Activated B cell treated with CpG ODN at 0.5 μM for 24 hours (primary cell): ENCODE measurements at regions not wholly inside any gene's neighbourhood (a gene's known extent, or its start where the extent isn't known, plus 50 kb on each side); places are given as distances from the start of the nearest gene placed in this dataset.

Experiments
- ATAC-seq: fragments of 200-7000 bp; cut with Tn5 transposase; one replicate; pipeline ENCODE4 v1.10.0; 2021; ENCODE audit warnings: low read depth, mild to moderate bottlenecking, moderate library complexity
- CTCF ChIA-PET: fragments of 350-600 bp; sonication (Branson Sonifier 250); formaldehyde crosslinking; loops from one replicate; lab custom pipeline; 2021; ENCODE audit warnings: antibody characterized with exemption; lab: Charles Lee
- POLR2A ChIA-PET: fragments of 350-600 bp; sonication (Branson Sonifier 250); formaldehyde crosslinking; loops from one replicate; lab custom pipeline; 2021; ENCODE audit warnings: antibody characterized with exemption; lab: Charles Lee
- DNase-seq: peaks from one replicate; pipeline ENCODE4 v3.0.0; 2022
- H3K27ac Mint-ChIP-seq: one replicate; pipeline ENCODE4 v1.8.0; 2020; ENCODE audit warnings: mixed read lengths
- H3K27me3 Mint-ChIP-seq: one replicate; pipeline ENCODE4 v1.8.0; 2021; ENCODE audit warnings: mixed read lengths
- H3K36me3 Mint-ChIP-seq: one replicate; pipeline ENCODE4 v1.8.0; 2021; ENCODE audit warnings: low read depth, mixed read lengths
- H3K4me1 Mint-ChIP-seq: one replicate; pipeline ENCODE4 v1.8.0; 2021; ENCODE audit warnings: mixed read lengths
- H3K4me3 Mint-ChIP-seq: one replicate; pipeline ENCODE4 v1.8.0; 2020; ENCODE audit warnings: mild to moderate bottlenecking, mixed read lengths
- H3K9me3 Mint-ChIP-seq: one replicate; pipeline ENCODE4 v1.8.0; 2020; ENCODE audit warnings: mixed read lengths
- intact Hi-C: fragments of 100-400 bp; cut with micrococcal nuclease; formaldehyde crosslinking; loops from one replicate; pipeline ENCODE4 v1.15.1; 2024
- TF ChIP-seq, protein P1 (sequence below): fragments of 200-600 bp; IDR thresholded peaks from one replicate; pipeline ENCODE4 v1.8.0; 2022; ENCODE audit warnings: antibody characterized with exemption, mild to moderate bottlenecking

DNA sequence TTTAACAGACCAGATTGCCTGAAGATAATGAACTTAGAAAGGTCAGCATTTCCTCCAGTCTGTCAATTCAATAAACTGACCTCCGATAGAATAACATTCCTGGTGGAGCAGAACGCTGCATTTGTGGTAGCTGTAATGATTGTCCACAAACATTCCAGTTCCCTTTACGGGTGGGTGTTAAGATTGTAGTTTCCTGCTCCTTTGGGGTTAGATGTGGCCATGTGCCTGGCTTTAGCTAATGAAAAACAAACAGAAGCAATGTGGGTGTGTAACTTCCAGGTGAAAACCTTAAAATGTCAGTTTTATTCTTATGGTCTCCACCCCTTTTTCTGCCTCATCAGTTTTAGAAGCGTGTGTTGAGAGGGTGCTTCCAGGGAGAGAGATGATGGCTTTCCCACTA lies 217.3 kb upstream of the CRY1 start:
- Mint-ChIP-seq H3K27me3 (peaks cover 37% of the 10 kb centered on the region), H3K4me1 (peaks cover 14% of the 10 kb centered on the region), H3K9me3 (peaks cover 4% of the 10 kb centered on the region), H3K27ac (no peak overlapping the region), H3K36me3 (no peaks in the 10 kb centered on the region), H3K4me3 (no peak overlapping the region)
- DNase-seq (no peak), ATAC-seq (no peak)
- intact Hi-C loops = no loop called here
- ChIA-PET CTCF (no interaction called here), POLR2A (no interaction called here)
- TF ChIP-seq, protein P1, sequence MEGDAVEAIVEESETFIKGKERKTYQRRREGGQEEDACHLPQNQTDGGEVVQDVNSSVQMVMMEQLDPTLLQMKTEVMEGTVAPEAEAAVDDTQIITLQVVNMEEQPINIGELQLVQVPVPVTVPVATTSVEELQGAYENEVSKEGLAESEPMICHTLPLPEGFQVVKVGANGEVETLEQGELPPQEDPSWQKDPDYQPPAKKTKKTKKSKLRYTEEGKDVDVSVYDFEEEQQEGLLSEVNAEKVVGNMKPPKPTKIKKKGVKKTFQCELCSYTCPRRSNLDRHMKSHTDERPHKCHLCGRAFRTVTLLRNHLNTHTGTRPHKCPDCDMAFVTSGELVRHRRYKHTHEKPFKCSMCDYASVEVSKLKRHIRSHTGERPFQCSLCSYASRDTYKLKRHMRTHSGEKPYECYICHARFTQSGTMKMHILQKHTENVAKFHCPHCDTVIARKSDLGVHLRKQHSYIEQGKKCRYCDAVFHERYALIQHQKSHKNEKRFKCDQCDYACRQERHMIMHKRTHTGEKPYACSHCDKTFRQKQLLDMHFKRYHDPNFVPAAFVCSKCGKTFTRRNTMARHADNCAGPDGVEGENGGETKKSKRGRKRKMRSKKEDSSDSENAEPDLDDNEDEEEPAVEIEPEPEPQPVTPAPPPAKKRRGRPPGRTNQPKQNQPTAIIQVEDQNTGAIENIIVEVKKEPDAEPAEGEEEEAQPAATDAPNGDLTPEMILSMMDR = no peak

DNA sequence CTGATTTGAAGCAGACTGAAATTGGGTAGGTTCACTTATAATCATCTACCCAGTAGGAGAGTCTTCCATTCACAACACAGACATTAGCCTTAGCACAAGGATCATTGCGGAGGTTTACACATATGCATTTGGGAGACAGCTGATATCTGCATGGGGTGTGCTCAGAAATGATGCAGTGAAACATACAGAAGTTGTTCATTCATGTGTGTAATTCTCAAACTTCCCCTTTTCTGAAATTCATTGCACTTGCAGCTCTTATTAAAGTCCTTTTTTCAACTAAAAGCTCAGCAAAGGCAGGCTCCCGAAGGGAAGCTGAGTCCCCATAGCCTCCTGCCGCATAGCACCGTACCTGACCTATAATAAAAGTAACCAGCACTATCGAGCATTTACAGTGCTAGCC lies 218.3 kb upstream of the CRY1 start:
- Mint-ChIP-seq H3K27me3 (peaks cover 39% of the 10 kb centered on the region), H3K27ac (no peak overlapping the region), H3K4me1 (peaks cover 14% of the 10 kb centered on the region), H3K9me3 (peaks cover 4% of the 10 kb centered on the region), H3K36me3 (no peaks in the 10 kb centered on the region), H3K4me3 (peak overlapping the region; percentile 5)
- no peak for ATAC-seq
- POLR2A ChIA-PET = no interaction called here
- TF ChIP-seq, protein P1 = no peak
- intact Hi-C loops = no loop called here
- DNase-seq = no peak
- CTCF ChIA-PET = no interaction called here

DNA sequence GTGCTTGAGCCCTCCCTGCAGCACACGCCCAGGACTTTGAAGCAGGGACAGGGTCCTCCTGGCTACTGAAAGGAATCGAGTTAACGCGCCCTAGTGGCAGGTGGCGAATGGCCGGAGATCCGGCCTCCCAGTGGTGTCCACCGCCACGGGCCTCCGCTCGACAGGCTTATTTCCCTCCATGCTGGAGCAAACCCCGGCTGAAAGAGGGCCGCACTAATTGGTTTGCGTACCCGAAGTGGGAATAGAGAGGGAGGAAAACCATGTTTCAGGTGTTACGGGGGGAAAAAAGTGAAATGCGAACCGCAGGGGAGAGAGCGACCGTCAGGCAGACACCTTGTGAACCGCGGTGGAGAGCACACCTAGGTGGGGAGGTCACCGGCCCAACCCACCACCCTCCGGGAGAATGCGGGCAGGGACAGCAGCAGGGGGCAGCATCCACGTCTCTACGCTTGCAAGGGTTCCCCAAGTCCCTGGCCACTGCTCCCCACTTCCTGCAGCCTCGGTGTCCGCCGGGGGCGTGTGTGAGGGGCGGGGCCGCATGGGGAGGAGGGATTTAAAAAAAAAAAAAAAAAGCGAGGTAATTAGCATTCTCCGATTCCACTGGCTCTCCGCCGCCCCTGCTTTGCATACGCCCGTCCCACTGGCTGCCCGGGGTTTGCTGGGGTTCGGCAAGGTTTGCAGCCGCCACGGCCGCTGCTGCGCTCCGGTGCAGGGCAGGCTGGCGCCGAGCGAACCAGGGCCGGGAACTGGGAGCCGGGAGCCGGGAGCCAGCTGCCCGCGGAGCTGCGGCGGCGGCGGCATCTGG lies 224.6 kb upstream of the CRY1 start:
- Mint-ChIP-seq H3K27ac (no peak overlapping the region), H3K4me1 (peaks cover 35% of the 10 kb centered on the region), H3K9me3 (no peaks in the 10 kb centered on the region), H3K27me3 (peaks cover 50% of the 10 kb centered on the region), H3K36me3 (no peaks in the 10 kb centered on the region), H3K4me3 (peak overlapping the region; percentile 67)
- TF ChIP-seq, protein P1 = no peak
- DNase-seq (peak; percentile 21), ATAC-seq (peak; percentile 82)
- POLR2A ChIA-PET = no interaction called here
- intact Hi-C loops = no loop called here
- CTCF ChIA-PET = no interaction called here

DNA sequence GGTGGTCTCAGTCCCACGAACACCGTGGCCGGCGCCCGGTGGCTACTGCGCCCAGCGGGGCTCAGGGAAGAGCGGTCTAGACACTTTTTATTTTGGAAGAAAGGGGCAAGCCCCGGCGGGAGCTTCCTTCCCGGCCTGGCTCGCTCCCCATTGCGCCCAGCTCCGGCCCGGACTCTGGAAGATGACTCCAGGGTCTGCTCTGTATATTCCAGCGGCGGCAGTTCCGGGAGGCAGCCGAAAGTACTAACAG lies 225.1 kb upstream of the CRY1 start:
- POLR2A ChIA-PET = no interaction called here
- no peak for ATAC-seq
- DNase-seq = no peak
- CTCF ChIA-PET = no interaction called here
- H3K27ac Mint-ChIP-seq = no peak overlapping the region
- TF ChIP-seq, protein P1 = no peak
- intact Hi-C loops = no loop called here
- peak overlapping the region; percentile 61 for H3K4me3 Mint-ChIP-seq
- H3K9me3 Mint-ChIP-seq = no peaks in the 10 kb centered on the region
- peaks cover 35% of the 10 kb centered on the region for H3K4me1 Mint-ChIP-seq
- no peaks in the 10 kb centered on the region for H3K36me3 Mint-ChIP-seq
- H3K27me3 Mint-ChIP-seq = peaks cover 49% of the 10 kb centered on the region

DNA sequence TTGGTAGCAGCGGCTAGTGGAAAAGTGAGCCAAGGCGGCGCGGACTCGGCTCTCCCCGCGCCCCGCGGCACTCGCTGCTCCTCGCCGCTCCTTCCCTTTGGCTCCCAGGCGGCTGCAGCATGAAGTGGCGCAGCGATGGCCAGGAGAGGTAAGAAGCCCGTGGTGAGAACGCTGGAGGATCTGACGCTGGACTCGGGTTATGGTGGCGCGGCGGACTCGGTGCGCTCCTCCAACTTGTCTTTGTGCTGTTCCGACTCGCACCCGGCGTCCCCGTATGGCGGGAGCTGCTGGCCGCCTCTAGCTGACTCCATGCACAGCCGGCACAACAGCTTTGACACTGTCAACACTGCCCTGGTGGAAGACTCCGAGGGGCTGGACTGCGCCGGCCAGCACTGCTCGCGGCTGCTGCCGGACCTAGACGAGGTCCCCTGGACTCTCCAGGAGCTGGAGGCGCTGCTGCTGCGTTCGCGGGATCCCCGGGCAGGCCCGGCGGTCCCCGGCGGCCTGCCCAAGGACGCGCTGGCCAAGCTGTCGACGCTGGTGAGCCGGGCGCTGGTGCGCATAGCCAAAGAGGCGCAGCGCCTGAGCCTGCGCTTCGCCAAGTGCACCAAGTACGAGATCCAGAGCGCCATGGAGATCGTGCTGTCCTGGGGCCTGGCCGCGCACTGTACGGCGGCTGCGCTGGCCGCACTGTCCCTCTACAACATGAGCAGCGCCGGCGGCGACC lies 225.6 kb upstream of the CRY1 start:
- TF ChIP-seq, protein P1 = no peak
- Mint-ChIP-seq H3K4me1 (peaks cover 35% of the 10 kb centered on the region), H3K36me3 (no peaks in the 10 kb centered on the region), H3K9me3 (no peaks in the 10 kb centered on the region), H3K4me3 (peak overlapping the region; percentile 61), H3K27ac (no peak overlapping the region), H3K27me3 (peaks cover 51% of the 10 kb centered on the region)
- DNase-seq (no peak), ATAC-seq (no peak)
- ChIA-PET POLR2A (no interaction called here), CTCF (no interaction called here)
- intact Hi-C loops = no loop called here
